ENCODE measurements at regions not wholly inside any gene's neighbourhood (a gene's known extent, or its start where the extent isn't known, plus 50 kb on each side); places are given as distances from the start of the nearest gene placed in this dataset.

DNA sequence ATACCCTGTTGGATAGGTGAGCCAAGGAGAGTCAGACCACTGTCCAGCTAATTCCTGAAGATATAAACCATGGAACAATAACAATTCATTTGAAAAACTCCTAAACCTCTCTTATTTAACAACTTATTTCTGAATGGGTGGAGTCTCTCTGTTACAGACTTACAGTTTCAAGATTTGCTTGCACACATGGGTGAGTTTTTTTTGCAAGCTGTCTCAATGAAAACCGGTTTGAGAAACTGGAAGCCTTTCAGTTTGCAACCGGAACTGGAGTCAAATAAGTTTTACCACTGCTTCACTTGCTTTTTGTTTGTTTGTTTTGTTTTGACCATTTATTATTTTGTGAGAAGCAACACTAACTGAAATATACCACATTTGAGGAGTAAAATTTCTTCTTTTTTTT lies 243.8 kb downstream of the MTERF1 start:
- DNase-seq: no peak
- Histone ChIP-seq H3K4me1 (ENCODE audit: control insufficient read depth, insufficient read depth, low read length) (no peaks in the 10 kb centered on the region), H3K27me3 (ENCODE audit: control insufficient read depth, insufficient read depth, low read length) (no peaks in the 10 kb centered on the region), H3K9me3 (ENCODE audit: control insufficient read depth, low read depth, low read length) (no peaks in the 10 kb centered on the region), H3K4me3 (ENCODE audit: low read length) (no peak overlapping the region), H3K36me3 (ENCODE audit: control insufficient read depth, insufficient read depth, low read length) (no peaks in the 10 kb centered on the region), H3K27ac (ENCODE audit: low read length) (no peak overlapping the region)
- WGBS (ENCODE audit: insufficient coverage, low lambda C conversion rate): no CpG with 5 or more reads among the region's 2 CpGs

DNA sequence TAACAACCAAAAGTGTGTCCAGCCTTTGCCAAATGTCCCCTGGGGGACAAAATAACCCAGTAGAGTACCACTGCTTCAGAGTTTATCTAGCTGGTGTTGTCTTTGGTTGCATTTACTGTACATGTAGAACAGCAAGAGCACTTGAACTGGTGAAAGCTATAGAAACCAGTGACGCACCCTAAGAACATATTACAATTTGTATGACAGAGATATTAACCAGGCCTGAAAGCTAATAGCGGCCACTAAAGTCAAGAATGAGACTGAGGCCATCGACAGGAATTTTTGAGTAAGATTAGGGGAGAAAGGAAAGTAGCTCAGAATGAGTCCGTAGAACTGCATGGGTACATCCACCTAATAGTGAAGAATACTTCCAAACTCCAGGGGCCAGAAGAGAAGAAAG lies 236.2 kb downstream of the MTERF1 start:
- no peaks in the 10 kb centered on the region for H3K4me1 ChIP-seq (ENCODE audit: control insufficient read depth, insufficient read depth, low read length)
- H3K36me3 ChIP-seq (ENCODE audit: control insufficient read depth, insufficient read depth, low read length): no peaks in the 10 kb centered on the region
- no peaks in the 10 kb centered on the region for H3K9me3 ChIP-seq (ENCODE audit: control insufficient read depth, low read depth, low read length)
- H3K4me3 ChIP-seq (ENCODE audit: low read length): no peak overlapping the region
- H3K27me3 ChIP-seq (ENCODE audit: control insufficient read depth, insufficient read depth, low read length): no peaks in the 10 kb centered on the region
- no peak for DNase-seq
- no CpG with 5 or more reads among the region's 4 CpGs for WGBS (ENCODE audit: insufficient coverage, low lambda C conversion rate)
- H3K27ac ChIP-seq (ENCODE audit: low read length): no peak overlapping the region

DNA sequence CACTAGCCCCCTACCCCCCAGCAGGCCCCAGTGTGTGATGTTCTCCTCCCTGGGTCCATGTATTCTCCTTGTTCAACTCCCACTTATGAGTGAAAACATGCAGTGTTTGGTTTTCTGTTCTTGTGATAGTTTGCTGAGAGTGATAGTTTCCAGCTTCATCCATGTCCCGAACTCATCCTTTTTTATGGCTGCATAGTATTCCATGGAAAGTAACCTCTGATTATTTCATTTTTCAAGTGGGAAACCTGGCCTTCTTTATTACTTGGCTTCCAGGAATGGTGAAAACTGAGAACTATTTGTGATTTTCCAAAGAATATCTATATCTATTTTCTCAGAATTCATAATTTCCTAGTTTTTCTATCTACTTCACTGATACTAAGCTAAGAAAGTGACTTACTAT lies 235.0 kb downstream of the MTERF1 start:
- Histone ChIP-seq H3K27me3 (ENCODE audit: control insufficient read depth, insufficient read depth, low read length) (no peaks in the 10 kb centered on the region), H3K4me3 (ENCODE audit: low read length) (no peak overlapping the region), H3K36me3 (ENCODE audit: control insufficient read depth, insufficient read depth, low read length) (no peaks in the 10 kb centered on the region), H3K9me3 (ENCODE audit: control insufficient read depth, low read depth, low read length) (no peaks in the 10 kb centered on the region), H3K4me1 (ENCODE audit: control insufficient read depth, insufficient read depth, low read length) (no peaks in the 10 kb centered on the region), H3K27ac (ENCODE audit: low read length) (no peak overlapping the region)
- DNase-seq: no peak
- WGBS (ENCODE audit: insufficient coverage, low lambda C conversion rate): no CpG with 5 or more reads among the region's 1 CpG

DNA sequence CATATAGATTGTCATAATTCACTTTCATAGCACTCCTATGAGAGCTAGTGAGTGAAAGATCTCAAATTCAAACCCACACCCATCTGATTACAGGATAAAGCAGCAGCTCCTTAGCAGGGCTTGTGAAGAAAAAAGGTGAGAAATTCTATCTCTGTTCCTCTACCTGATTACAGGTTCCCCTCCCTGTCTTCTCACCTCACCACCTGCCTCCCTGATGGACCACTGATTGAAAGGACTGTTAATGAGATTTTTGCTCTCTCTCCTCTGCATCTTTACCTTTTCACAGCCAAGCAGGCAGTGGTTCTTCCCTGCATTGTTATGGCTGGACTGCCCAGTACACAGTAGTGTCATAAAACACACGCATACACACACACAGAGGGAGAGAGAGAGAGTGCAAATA lies 228.5 kb downstream of the MTERF1 start:
- Histone ChIP-seq H3K9me3 (ENCODE audit: control insufficient read depth, low read depth, low read length) (no peaks in the 10 kb centered on the region), H3K36me3 (ENCODE audit: control insufficient read depth, insufficient read depth, low read length) (no peaks in the 10 kb centered on the region), H3K27me3 (ENCODE audit: control insufficient read depth, insufficient read depth, low read length) (no peaks in the 10 kb centered on the region)

DNA sequence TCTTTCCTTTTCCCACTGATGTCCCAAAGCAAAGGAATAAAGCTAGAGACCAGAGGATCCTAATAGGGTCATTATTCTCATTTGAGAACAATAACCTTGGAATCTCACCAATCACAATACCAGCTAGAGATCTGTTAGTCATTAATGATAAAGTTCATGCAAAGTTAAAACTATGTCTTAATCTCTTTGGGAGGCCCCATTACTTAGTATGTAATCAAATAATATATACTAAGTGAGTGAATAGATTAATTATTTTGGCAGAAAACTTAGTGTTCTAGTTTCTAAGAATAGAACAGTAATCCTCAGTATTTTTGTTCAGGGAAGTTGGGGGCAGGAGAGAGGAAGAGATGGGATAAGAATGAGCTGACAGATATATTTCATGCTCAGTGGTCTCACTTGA lies 227.2 kb downstream of the MTERF1 start:
- Histone ChIP-seq H3K4me3 (ENCODE audit: low read length) (no peak overlapping the region), H3K36me3 (ENCODE audit: control insufficient read depth, insufficient read depth, low read length) (no peaks in the 10 kb centered on the region), H3K9me3 (ENCODE audit: control insufficient read depth, low read depth, low read length) (no peaks in the 10 kb centered on the region), H3K4me1 (ENCODE audit: control insufficient read depth, insufficient read depth, low read length) (no peaks in the 10 kb centered on the region), H3K27me3 (ENCODE audit: control insufficient read depth, insufficient read depth, low read length) (no peaks in the 10 kb centered on the region), H3K27ac (ENCODE audit: low read length) (no peak overlapping the region)
- no peak for DNase-seq

More for the DNA sequence above, 228.5 kb downstream of the MTERF1 start:
- Histone ChIP-seq H3K4me1 (ENCODE audit: control insufficient read depth, insufficient read depth, low read length) (no peaks in the 10 kb centered on the region), H3K27ac (ENCODE audit: low read length) (no peak overlapping the region), H3K4me3 (ENCODE audit: low read length) (no peak overlapping the region)
- no peak for DNase-seq
- no CpG with 5 or more reads among the region's 1 CpG for WGBS (ENCODE audit: insufficient coverage, low lambda C conversion rate)

DNA sequence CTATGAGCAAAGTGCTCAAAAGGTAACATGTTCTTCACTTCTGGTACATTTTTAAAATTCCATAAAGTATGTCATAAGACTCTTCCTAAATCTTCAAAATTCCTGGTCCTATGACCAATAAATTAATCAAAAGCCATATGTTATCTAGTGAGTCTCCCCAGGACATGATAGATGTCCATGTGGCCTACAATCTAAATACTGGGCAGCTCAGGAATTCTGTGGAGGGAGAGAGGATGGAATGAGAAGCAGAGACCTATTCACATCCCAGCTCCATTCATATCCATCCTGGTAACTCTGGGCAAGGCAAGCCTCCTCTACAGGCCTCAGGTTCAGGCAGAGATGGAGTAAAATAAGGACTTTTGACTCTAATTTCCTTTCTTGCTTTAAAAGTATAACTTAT lies 224.8 kb downstream of the MTERF1 start:
- Histone ChIP-seq H3K27me3 (ENCODE audit: control insufficient read depth, insufficient read depth, low read length) (no peaks in the 10 kb centered on the region), H3K27ac (ENCODE audit: low read length) (no peak overlapping the region), H3K36me3 (ENCODE audit: control insufficient read depth, insufficient read depth, low read length) (no peaks in the 10 kb centered on the region), H3K9me3 (ENCODE audit: control insufficient read depth, low read depth, low read length) (no peaks in the 10 kb centered on the region), H3K4me3 (ENCODE audit: low read length) (no peak overlapping the region), H3K4me1 (ENCODE audit: control insufficient read depth, insufficient read depth, low read length) (no peaks in the 10 kb centered on the region)
- no peak for DNase-seq

DNA sequence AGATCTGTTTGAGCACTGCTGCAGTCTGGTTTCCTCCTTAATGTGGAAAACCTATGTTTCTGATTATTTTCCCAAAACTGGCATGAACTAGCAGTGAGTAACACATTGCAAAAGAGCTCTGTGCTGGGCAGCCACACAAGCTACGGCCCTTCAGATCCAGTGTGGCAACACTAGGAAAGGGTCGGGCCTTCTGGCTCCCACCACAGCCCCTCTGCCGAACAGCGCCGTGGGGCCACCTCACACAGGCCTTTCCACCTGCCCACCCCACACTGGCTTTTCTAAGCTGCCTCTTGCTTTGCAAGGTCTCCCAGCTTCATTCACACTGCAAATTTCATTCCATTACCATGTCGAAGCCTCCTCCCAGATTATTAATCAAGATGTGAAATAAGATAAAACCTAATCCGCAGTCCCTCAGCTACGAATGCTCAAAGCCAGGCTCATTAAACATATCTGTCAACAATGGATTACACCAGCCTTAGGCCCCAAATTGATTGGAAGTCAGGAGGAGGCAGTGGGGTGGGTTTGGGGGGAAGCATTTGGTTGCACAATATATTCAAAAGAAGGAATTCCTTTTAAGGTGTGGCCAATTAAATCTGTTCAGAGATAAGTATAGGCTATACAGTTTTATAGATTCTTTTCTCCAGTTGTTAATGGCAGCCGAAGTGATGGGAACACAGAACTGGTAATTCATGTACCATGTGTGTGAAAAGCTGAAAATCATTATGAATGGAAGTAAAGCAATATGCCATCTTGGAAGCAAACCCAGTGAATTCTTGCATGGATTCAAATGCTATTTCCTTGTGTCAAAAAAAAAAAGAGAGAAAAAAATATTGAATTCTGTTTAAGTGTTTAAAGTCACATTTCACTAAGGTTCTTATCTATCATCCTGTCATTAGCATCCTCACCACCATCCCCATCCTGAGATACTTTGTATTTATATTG lies 223.7 kb downstream of the MTERF1 start:
- H3K9me3 ChIP-seq (ENCODE audit: control insufficient read depth, low read depth, low read length): no peaks in the 10 kb centered on the region
- H3K36me3 ChIP-seq (ENCODE audit: control insufficient read depth, insufficient read depth, low read length): no peaks in the 10 kb centered on the region
- no peaks in the 10 kb centered on the region for H3K4me1 ChIP-seq (ENCODE audit: control insufficient read depth, insufficient read depth, low read length)
- no peak overlapping the region for H3K27ac ChIP-seq (ENCODE audit: low read length)
- no peaks in the 10 kb centered on the region for H3K27me3 ChIP-seq (ENCODE audit: control insufficient read depth, insufficient read depth, low read length)
- WGBS (ENCODE audit: insufficient coverage, low lambda C conversion rate): no CpG with 5 or more reads among the region's 9 CpGs
- no peak for DNase-seq
- no peak overlapping the region for H3K4me3 ChIP-seq (ENCODE audit: low read length)

DNA sequence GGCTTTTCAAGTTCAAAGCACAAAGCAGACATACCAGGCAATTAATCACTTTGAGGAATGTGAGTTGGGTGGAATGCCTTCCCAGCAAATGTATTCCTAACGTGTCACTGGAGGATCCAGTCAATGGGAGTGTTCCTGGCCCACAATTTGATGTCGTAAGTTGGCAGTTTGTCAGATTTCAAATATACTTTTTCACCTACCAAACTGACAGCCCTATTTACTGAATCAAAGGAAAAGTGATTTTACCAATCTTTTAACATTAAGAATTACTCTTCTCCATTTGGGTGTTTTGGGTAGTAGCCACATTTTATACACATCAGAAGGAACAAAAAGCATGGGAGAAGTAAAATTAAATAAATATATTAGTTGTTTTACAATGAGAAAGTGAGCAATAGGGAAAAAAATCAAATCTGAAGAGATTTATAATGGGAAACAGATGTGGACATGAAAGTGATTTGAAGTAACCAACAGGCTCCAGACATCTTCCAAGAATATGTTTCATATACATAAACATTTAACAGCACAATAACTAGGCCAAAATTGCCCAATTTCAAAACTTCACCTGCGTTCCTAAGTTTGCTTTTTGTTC lies 222.9 kb downstream of the MTERF1 start:
- Histone ChIP-seq H3K4me3 (ENCODE audit: low read length) (no peak overlapping the region), H3K4me1 (ENCODE audit: control insufficient read depth, insufficient read depth, low read length) (no peaks in the 10 kb centered on the region), H3K36me3 (ENCODE audit: control insufficient read depth, insufficient read depth, low read length) (no peaks in the 10 kb centered on the region), H3K9me3 (ENCODE audit: control insufficient read depth, low read depth, low read length) (no peaks in the 10 kb centered on the region), H3K27me3 (ENCODE audit: control insufficient read depth, insufficient read depth, low read length) (no peaks in the 10 kb centered on the region), H3K27ac (ENCODE audit: low read length) (no peak overlapping the region)
- no CpG with 5 or more reads among the region's 3 CpGs for WGBS (ENCODE audit: insufficient coverage, low lambda C conversion rate)
- DNase-seq: no peak

DNA sequence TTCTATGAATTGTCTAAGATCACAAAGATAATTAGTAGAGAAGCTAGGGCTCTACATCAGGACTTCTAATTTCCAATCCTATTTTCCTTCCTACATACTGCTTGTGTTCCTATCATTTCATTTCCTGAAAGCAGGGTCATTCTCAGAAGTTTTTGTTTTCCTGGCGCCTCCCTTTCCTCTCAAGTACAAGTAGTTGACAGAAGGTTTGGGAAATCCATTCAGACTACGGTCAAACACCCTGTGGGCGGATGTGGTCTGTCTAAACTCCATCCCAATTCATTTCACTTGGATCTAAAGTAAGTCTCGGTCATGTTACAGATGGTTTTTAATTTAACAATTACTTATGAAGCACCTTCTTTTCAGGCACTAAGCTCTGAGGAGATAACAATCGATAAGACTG lies 221.4 kb downstream of the MTERF1 start:
- WGBS (ENCODE audit: insufficient coverage, low lambda C conversion rate): 60% methylated on average over 1 of the region's 5 CpGs
- DNase-seq: no peak
- H3K9me3 ChIP-seq (ENCODE audit: control insufficient read depth, low read depth, low read length): no peaks in the 10 kb centered on the region

DNA sequence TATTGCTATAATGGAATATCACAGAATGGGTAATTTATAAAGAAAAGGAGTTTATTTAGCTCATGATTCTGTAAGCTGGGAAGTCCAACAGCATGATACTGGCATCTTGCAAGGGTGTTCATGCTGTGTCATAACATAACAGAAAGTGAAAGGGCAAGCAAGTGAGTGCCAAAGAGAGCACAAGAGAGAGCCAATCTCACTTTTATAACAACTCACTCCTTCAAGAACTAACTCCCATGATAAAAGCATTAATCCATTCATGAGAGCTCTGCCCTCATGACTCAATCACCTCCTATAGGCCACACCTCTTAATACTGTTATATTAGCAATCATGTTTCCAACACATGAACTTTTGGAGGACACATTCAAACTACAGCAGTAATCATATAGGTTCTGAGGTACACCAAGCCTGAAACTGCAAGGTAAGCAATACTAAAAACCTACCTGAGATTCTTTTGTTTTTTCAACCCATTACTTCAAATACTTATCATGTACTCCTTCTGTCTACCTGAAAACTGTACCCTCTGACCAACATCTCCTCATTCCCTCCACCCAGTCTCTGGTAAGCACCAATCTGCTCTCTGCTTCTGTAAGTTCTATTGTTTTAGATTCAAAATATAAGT lies 219.7 kb downstream of the MTERF1 start:
- Histone ChIP-seq H3K4me3 (ENCODE audit: low read length) (no peak overlapping the region), H3K27ac (ENCODE audit: low read length) (no peak overlapping the region), H3K9me3 (ENCODE audit: control insufficient read depth, low read depth, low read length) (no peaks in the 10 kb centered on the region), H3K27me3 (ENCODE audit: control insufficient read depth, insufficient read depth, low read length) (no peaks in the 10 kb centered on the region), H3K36me3 (ENCODE audit: control insufficient read depth, insufficient read depth, low read length) (no peaks in the 10 kb centered on the region), H3K4me1 (ENCODE audit: control insufficient read depth, insufficient read depth, low read length) (no peaks in the 10 kb centered on the region)
- no peak for DNase-seq

More for the DNA sequence above, 221.4 kb downstream of the MTERF1 start:
- Histone ChIP-seq H3K27ac (ENCODE audit: low read length) (no peak overlapping the region), H3K4me3 (ENCODE audit: low read length) (no peak overlapping the region), H3K4me1 (ENCODE audit: control insufficient read depth, insufficient read depth, low read length) (no peaks in the 10 kb centered on the region), H3K27me3 (ENCODE audit: control insufficient read depth, insufficient read depth, low read length) (no peaks in the 10 kb centered on the region), H3K36me3 (ENCODE audit: control insufficient read depth, insufficient read depth, low read length) (no peaks in the 10 kb centered on the region)
